ENCODE measurements at regions not wholly inside any gene's neighbourhood (a gene's known extent, or its start where the extent isn't known, plus 50 kb on each side); places are given as distances from the start of the nearest gene placed in this dataset.

GRCh38 chr6:40227735-40228134 is 293.5 kb upstream of the MOCS1 start:
- TF ChIP-seq CTCF (IDR thresholded peaks at IDR 0.05) = no peak
- no peak for DNase-seq
- H3K27ac Mint-ChIP-seq = no peak overlapping the region
- no peaks in the 10 kb centered on the region for H3K4me1 Mint-ChIP-seq (ENCODE audit: low read depth)
- H3K27me3 Mint-ChIP-seq (ENCODE audit: insufficient read depth) = no peaks in the 10 kb centered on the region
- no peak overlapping the region for H3K4me3 Mint-ChIP-seq
- H3K9me3 Mint-ChIP-seq = peaks cover 77% of the 10 kb centered on the region
- no peaks in the 10 kb centered on the region for H3K36me3 Mint-ChIP-seq (ENCODE audit: low read depth)

- no peak for DNase-seq
- no peak overlapping the region for H3K27ac Mint-ChIP-seq
Measured at GRCh38 chr6:40222354-40222753, 288.1 kb upstream of the MOCS1 start.

GRCh38 chr6:40219799-40220198 is 285.5 kb upstream of the MOCS1 start:
- TF ChIP-seq CTCF (IDR thresholded peaks at IDR 0.05) = no peak
- no peak for DNase-seq
- Mint-ChIP-seq H3K27ac (no peak overlapping the region), H3K36me3 (ENCODE audit: low read depth) (no peaks in the 10 kb centered on the region), H3K9me3 (peaks cover 57% of the 10 kb centered on the region), H3K4me3 (no peak overlapping the region), H3K4me1 (ENCODE audit: low read depth) (no peaks in the 10 kb centered on the region), H3K27me3 (ENCODE audit: insufficient read depth) (peaks cover 2% of the 10 kb centered on the region; the same call in 1 of the 2 replicates)

More at GRCh38 chr6:40222354-40222753, 288.1 kb upstream of the MOCS1 start:
- H3K27me3 Mint-ChIP-seq (ENCODE audit: insufficient read depth) = peaks cover 2% of the 10 kb centered on the region; the same call in 1 of the 2 replicates
- H3K4me3 Mint-ChIP-seq = no peak overlapping the region
- H3K36me3 Mint-ChIP-seq (ENCODE audit: low read depth) = no peaks in the 10 kb centered on the region
- H3K9me3 Mint-ChIP-seq = peaks cover 63% of the 10 kb centered on the region
- no peaks in the 10 kb centered on the region for H3K4me1 Mint-ChIP-seq (ENCODE audit: low read depth)
- TF ChIP-seq CTCF (IDR thresholded peaks at IDR 0.05) = no peak

- Mint-ChIP-seq H3K36me3 (ENCODE audit: low read depth) (no peaks in the 10 kb centered on the region), H3K4me1 (ENCODE audit: low read depth) (no peaks in the 10 kb centered on the region), H3K4me3 (no peak overlapping the region), H3K9me3 (peaks cover 44% of the 10 kb centered on the region), H3K27me3 (ENCODE audit: insufficient read depth) (no peaks in the 10 kb centered on the region; the same call in 1 of the 2 replicates), H3K27ac (no peak overlapping the region)
- no peak for DNase-seq
- no peak for TF ChIP-seq CTCF (IDR thresholded peaks at IDR 0.05)
Measured at GRCh38 chr6:40210628-40211056, 276.4 kb upstream of the MOCS1 start.

- Mint-ChIP-seq H3K27ac (no peak overlapping the region), H3K9me3 (peaks cover 53% of the 10 kb centered on the region), H3K4me3 (no peak overlapping the region), H3K4me1 (ENCODE audit: low read depth) (no peaks in the 10 kb centered on the region), H3K36me3 (ENCODE audit: low read depth) (no peaks in the 10 kb centered on the region), H3K27me3 (ENCODE audit: insufficient read depth) (no peaks in the 10 kb centered on the region)
- no peak for DNase-seq
- no peak for TF ChIP-seq CTCF (IDR thresholded peaks at IDR 0.05)
Measured at GRCh38 chr6:40205801-40206200, 271.5 kb upstream of the MOCS1 start.

- H3K27me3 Mint-ChIP-seq (ENCODE audit: insufficient read depth) = no peaks in the 10 kb centered on the region
- no peak for TF ChIP-seq CTCF (IDR thresholded peaks at IDR 0.05)
Measured at GRCh38 chr6:40205004-40205403, 270.7 kb upstream of the MOCS1 start.

More at GRCh38 chr6:40205004-40205403, 270.7 kb upstream of the MOCS1 start:
- DNase-seq = no peak
- Mint-ChIP-seq H3K4me1 (ENCODE audit: low read depth) (no peaks in the 10 kb centered on the region), H3K4me3 (no peak overlapping the region), H3K9me3 (peaks cover 55% of the 10 kb centered on the region), H3K36me3 (ENCODE audit: low read depth) (no peaks in the 10 kb centered on the region), H3K27ac (no peak overlapping the region)
